M059J (cell line): ENCODE measurements at regions not wholly inside any gene's neighbourhood (a gene's known extent, or its start where the extent isn't known, plus 50 kb on each side); places are given as distances from the start of the nearest gene placed in this dataset.

ENCODE experiments used
- DNase-seq: peaks from one replicate; pipeline ENCODE4 v3.0.0-alpha.2; 2012; ENCODE audit warnings: low read depth

- DNase-seq = no peak
Observed at GRCh38 chr2:19719540-19719939, 182.2 kb downstream of the TTC32 start.

- no peak for DNase-seq
Observed at GRCh38 chr2:19717446-19717845, 184.3 kb downstream of the TTC32 start.

- peak; percentile 89 for DNase-seq
Observed at GRCh38 chr2:19714926-19715325, 186.9 kb downstream of the TTC32 start.

GRCh38 chr2:19712850-19713249 is 188.9 kb downstream of the TTC32 start:
- no peak for DNase-seq

- DNase-seq = peak; percentile 99
Observed at GRCh38 chr2:19711470-19712372, 190.1 kb downstream of the TTC32 start.

DNA sequence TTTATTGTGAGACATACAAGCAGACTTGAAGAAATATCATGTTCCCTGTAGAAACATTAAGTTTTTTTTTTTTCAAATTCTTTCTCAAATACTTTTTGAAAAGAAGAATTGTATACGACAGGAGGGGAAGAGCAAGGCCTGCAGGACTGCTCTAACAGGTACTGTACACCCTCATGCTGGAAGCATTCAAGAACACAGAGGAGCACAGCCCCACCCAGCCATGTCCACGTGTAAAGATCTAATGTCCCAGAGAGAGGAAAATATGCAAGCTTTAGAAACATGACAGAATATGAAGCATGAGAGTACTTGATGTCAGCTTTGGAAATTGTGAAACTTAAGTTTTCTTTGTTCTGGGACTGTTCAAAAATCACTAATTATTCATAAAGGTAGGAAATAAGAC is 191.6 kb downstream of the TTC32 start:
- no peak for DNase-seq

GRCh38 chr2:19709553-19709952 is 192.2 kb downstream of the TTC32 start:
- no peak for DNase-seq

DNA sequence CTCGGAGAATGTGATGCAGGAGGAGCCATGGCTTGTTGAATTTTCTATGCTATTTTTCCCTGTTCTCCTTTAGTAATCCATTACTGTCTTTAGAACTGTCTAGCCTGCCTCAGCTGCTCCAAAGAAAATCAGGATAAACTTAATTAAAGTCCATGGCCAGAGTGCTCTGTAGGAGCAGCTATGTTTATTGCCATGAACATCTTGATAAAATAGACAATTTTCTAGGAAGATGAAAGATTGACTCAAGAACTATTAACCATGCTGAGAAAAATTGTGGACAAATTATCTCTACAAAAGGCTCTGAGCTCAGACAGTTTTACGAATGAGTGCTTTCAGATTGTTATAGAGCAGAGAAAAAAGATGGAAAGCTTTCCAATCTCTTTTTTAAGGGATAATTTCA is 193.0 kb downstream of the TTC32 start:
- DNase-seq = no peak

DNA sequence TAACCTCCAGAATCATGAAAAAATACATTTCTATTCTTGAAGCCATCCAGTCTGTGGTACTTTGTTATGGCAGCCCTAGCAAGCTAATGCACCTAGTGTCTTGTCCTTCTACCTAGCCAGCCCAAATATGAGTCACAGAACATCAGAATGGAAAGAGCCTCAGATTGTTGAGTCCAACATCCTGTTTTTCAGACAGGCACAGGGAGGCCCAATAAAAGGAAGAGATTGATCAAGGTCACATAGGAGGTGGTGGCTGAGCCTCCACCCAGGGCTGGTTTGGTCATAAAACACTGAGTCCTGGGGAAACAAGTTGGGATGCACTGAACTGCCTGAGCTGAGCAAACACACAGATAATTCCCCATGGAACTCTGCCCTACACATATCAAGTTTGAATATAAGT is 195.5 kb downstream of the TTC32 start:
- DNase-seq = peak; percentile 37

- no peak for DNase-seq
Observed at GRCh38 chr2:19702267-19702666, 199.5 kb downstream of the TTC32 start.

- DNase-seq = no peak
Observed at GRCh38 chr2:19700861-19701585, 200.8 kb downstream of the TTC32 start.

GRCh38 chr2:19697131-19697530 is 204.7 kb downstream of the TTC32 start:
- no peak for DNase-seq

GRCh38 chr2:19695706-19696105 is 206.1 kb downstream of the TTC32 start:
- no peak for DNase-seq

GRCh38 chr2:19691892-19692291 is 209.9 kb downstream of the TTC32 start:
- DNase-seq = no peak

DNA sequence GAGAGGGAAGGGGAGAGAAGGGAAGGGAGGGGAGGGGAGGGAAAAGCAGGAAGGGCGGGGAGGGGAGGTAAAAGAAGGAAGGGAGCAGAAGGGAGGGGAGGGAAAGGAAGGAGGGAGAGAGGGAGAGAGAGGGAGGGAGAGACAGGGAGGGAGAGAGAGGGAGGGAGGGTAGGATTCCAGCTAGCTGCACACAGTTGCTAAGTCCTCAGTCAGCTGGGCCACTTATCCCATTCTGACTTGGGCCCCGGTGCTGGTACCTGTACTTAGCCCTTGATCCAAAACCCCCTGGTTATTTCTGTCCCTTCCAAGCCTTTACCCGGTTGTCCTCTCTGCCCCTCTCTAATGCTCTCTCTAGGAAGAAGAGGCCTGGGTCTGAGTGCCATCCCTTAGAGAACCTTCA is 211.4 kb downstream of the TTC32 start:
- no peak for DNase-seq

DNA sequence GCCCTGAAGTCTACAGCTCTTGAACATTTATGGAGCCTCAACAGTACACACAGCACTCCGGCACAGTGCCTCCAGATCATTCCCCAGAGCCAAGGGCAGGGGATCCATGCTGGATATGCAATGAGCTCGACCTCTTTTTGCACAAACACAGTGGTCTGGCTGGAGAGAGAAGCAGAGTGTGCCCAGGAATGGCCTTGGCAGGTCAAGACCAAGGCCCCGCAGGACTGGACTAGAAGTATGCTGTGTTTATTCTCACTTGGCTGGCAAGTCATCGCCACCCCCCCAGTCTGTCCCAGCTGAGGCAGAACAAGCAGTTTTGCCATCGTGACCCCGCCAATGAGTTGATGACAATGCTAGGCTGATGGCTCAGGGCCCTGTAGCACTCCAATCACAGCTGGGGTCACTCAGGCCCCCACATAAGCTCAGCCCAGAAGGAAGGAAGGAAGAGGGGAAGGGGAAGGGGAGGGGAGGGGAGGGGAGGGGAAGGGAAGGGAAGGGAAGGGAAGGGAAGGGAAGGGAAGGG is 212.1 kb downstream of the TTC32 start:
- no peak for DNase-seq

GRCh38 chr2:19688059-19688458 is 213.7 kb downstream of the TTC32 start:
- DNase-seq = no peak

GRCh38 chr2:19687017-19687659 is 214.6 kb downstream of the TTC32 start:
- no peak for DNase-seq

DNA sequence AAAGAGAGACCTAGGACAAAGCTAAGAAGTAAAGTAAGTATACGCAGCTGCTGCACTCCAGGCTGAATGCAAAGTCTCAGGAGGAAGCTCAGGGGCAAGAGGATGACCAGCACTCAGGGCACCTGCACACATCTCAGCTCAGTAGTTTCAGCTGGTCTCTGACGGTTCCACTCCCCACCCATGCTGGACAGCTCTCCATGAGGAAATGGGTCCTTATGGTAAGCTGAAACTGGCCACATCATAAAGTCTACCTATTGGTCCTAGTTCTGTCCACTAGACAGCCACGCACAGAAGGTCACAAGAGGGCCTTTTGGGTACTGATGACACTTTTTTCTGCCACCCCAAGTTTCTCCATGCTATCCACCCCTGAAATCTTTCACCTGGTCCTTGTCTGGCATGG is 215.3 kb downstream of the TTC32 start:
- DNase-seq = no peak

- peak; percentile 3 for DNase-seq
Observed at GRCh38 chr2:19685731-19686130, 216.1 kb downstream of the TTC32 start.

- no peak for DNase-seq
Observed at GRCh38 chr2:19684516-19684915, 217.3 kb downstream of the TTC32 start.

- DNase-seq = no peak
Observed at GRCh38 chr2:19683556-19683955, 218.2 kb downstream of the TTC32 start.
